Suprapubic skin (tissue), 4 donors: ENCODE measurements at regions not wholly inside any gene's neighbourhood (a gene's known extent, or its start where the extent isn't known, plus 50 kb on each side); places are given as distances from the start of the nearest gene placed in this dataset.

Experiments used
- CTCF ChIP-seq, 2 donors: fragments of 200-600 bp in 1 of 2; fragments of 450-650 bp in 1 of 2; sonication (generic) in 1 of 2; IDR thresholded peaks; one replicate each; pipeline ENCODE4 v1.5.1; 2016 to 2019; ENCODE audit warnings: antibody characterized with exemption in 2 of 2, mild to moderate bottlenecking in 1 of 2, moderate library complexity in 1 of 2
- EP300 ChIP-seq: sonication (generic); formaldehyde crosslinking; IDR thresholded peaks from one replicate; pipeline ENCODE4 v1.6.1; 2017; ENCODE audit warnings: antibody characterized with exemption
- POLR2AphosphoS5 ChIP-seq, 3 donors: sonication (generic); formaldehyde crosslinking; IDR thresholded peaks; one replicate each; pipeline ENCODE4 v1.6.1; 2017; ENCODE audit warnings: antibody characterized with exemption in 3 of 3

GRCh38 chr2:74735564-74735963 is 81.5 kb downstream of the SEMA4F start:
- TF ChIP-seq CTCF (IDR thresholded peaks at IDR 0.05) (no peak), POLR2AphosphoS5 (IDR thresholded peaks at IDR 0.05) (no peak), EP300 (no peak)
